ENCODE measurements at regions not wholly inside any gene's neighbourhood (a gene's known extent, or its start where the extent isn't known, plus 50 kb on each side); places are given as distances from the start of the nearest gene placed in this dataset.

GRCh38 chr10:8969853-8970252 lies 915.4 kb downstream of the GATA3 start:
- no peak for DNase-seq (ENCODE audit: low read depth in 1 of 2, low spot score in 1 of 2)
- no peaks in the 10 kb centered on the region for H3K9me3 ChIP-seq
- no peak for FAIRE-seq
- no peak overlapping the region for H3K27ac ChIP-seq
- WGBS (ENCODE audit: missing lambda C conversion rate): 2% methylated on average over 1 of the region's 1 CpG
- no peak for ATAC-seq
- no peaks in the 10 kb centered on the region for H3K4me1 ChIP-seq
- ChIA-PET POLR2A (no interaction called here), CTCF (interaction anchor here (0.6 kb wide), 1 partner anchor 10 kb away, joined by 3 read pairs; no protein-coding TSS in a partner anchor)
- no peak overlapping the region for H3K4me3 ChIP-seq
- TF ChIP-seq KDM1A (IDR thresholded peaks at IDR 0.05; ENCODE audit: low read depth): no peak
- no peak for TF ChIP-seq TFCP2L1 (CRISPR knock-in tag; IDR thresholded peaks at IDR 0.05)
- no peak for TF ChIP-seq CHD2 (IDR thresholded peaks at IDR 0.05; ENCODE audit: low read length, partially characterized antibody)
- no peak for TF ChIP-seq HOXB13 (CRISPR knock-in tag; IDR thresholded peaks at IDR 0.05; ENCODE audit: low read depth)
- no peak for TF ChIP-seq SREBF2 (IDR thresholded peaks at IDR 0.05)
- no peak for TF ChIP-seq CTCF (IDR thresholded peaks at IDR 0.05)
- no peak for TF ChIP-seq HOXA7 (CRISPR knock-in tag; IDR thresholded peaks at IDR 0.05)
- TF ChIP-seq FOXS1 (CRISPR knock-in tag; IDR thresholded peaks at IDR 0.05): no peak
- TF ChIP-seq ZC3H11A (IDR thresholded peaks at IDR 0.05): no peak
- TF ChIP-seq SMC3 (IDR thresholded peaks at IDR 0.05): no peak
- no peak for TF ChIP-seq RFX5 (IDR thresholded peaks at IDR 0.05)
- TF ChIP-seq RNF2 (IDR thresholded peaks at IDR 0.05; ENCODE audit: borderline replicate concordance, low read depth): no peak
- TF ChIP-seq JUN (IDR thresholded peaks at IDR 0.05): no peak
- no peak for TF ChIP-seq BCL3 (IDR thresholded peaks at IDR 0.05)
- no peak for TF ChIP-seq EHMT2 (IDR thresholded peaks at IDR 0.05; ENCODE audit: low read depth)
- no peak for TF ChIP-seq CBX8 (IDR thresholded peaks at IDR 0.05)
- no peak for TF ChIP-seq KDM5A (IDR thresholded peaks at IDR 0.05)
- no peak for TF ChIP-seq FOSL2 (IDR thresholded peaks at IDR 0.05)
- no peak for TF ChIP-seq FOSL2 (CRISPR knock-in tag; IDR thresholded peaks at IDR 0.05)
- H3K4me2 ChIP-seq: no peak overlapping the region

GRCh38 chr10:8975535-8975934 lies 921.0 kb downstream of the GATA3 start:
- H3K4me1 ChIP-seq: no peaks in the 10 kb centered on the region
- 15% methylated on average over 4 of the region's 4 CpGs for WGBS (ENCODE audit: missing lambda C conversion rate)
- ChIA-PET CTCF (no interaction called here), POLR2A (no interaction called here)
- H3K27ac ChIP-seq: no peak overlapping the region
- DNase-seq (ENCODE audit: low read depth in 1 of 2, low spot score in 1 of 2) (no peak), FAIRE-seq (no peak), ATAC-seq (no peak)
- no peak overlapping the region for H3K4me3 ChIP-seq
- TF ChIP-seq PHF8 (IDR thresholded peaks at IDR 0.05; ENCODE audit: borderline replicate concordance, low read depth): no peak
- TF ChIP-seq ZSCAN20 (CRISPR knock-in tag; IDR thresholded peaks at IDR 0.05): no peak
- TF ChIP-seq HEYL (CRISPR knock-in tag; IDR thresholded peaks at IDR 0.05): no peak
- no peak for TF ChIP-seq RARB (CRISPR knock-in tag; IDR thresholded peaks at IDR 0.05)
- no peak for TF ChIP-seq SREBF2 (IDR thresholded peaks at IDR 0.05)
- no peaks in the 10 kb centered on the region for H3K9me3 ChIP-seq
- H3K4me2 ChIP-seq: no peak overlapping the region

GRCh38 chr10:8978100-8978499 lies 923.6 kb downstream of the GATA3 start:
- WGBS (ENCODE audit: missing lambda C conversion rate): 25% methylated on average over 3 of the region's 3 CpGs
- TF ChIP-seq ZFP36 (IDR thresholded peaks at IDR 0.05; ENCODE audit: borderline replicate concordance, partially characterized antibody) (no peak), RFX5 (IDR thresholded peaks at IDR 0.05) (no peak), BCL3 (IDR thresholded peaks at IDR 0.05) (no peak), HEYL (CRISPR knock-in tag; IDR thresholded peaks at IDR 0.05) (no peak), HES2 (IDR thresholded peaks at IDR 0.05) (no peak), MAFK (IDR thresholded peaks at IDR 0.05; ENCODE audit: partially characterized antibody) (no peak), FOSB (CRISPR knock-in tag; IDR thresholded peaks at IDR 0.05) (no peak), E2F6 (IDR thresholded peaks at IDR 0.05; ENCODE audit: borderline replicate concordance, low read depth) (no peak), HOXA7 (CRISPR knock-in tag; IDR thresholded peaks at IDR 0.05) (no peak), FOSL2 (IDR thresholded peaks at IDR 0.05) (no peak), FOSL2 (CRISPR knock-in tag; IDR thresholded peaks at IDR 0.05) (no peak)
- CTCF ChIA-PET: no interaction called here
- no peak for FAIRE-seq
- Histone ChIP-seq H3K4me3 (no peak overlapping the region), H3K4me2 (no peak overlapping the region), H3K27ac (no peak overlapping the region), H3K4me1 (no peaks in the 10 kb centered on the region), H3K9me3 (no peaks in the 10 kb centered on the region)
- POLR2A ChIA-PET: no interaction called here
- no peak for DNase-seq (ENCODE audit: low read depth in 1 of 2, low spot score in 1 of 2)
- no peak for ATAC-seq
